CD14-positive monocyte (primary cell): ENCODE measurements at regions not wholly inside any gene's neighbourhood (a gene's known extent, or its start where the extent isn't known, plus 50 kb on each side); places are given as distances from the start of the nearest gene placed in this dataset.
A peak's percentile ranks its signal among the peaks of the same experiment; 100 is the strongest.

Source experiments
- DNase-seq, 3 donors: peaks; one replicate each; pipeline ENCODE4 v3.0.0-alpha.2; 2011 to 2022
- H2AFZ ChIP-seq: 2 replicates; pipeline ENCODE4 v1.6.0; 2012; ENCODE audit warnings: mild to moderate bottlenecking, low read depth, low read length, inconsistent platforms; ENCODE audit not compliant: insufficient read depth, poor library complexity, severe bottlenecking
- H3K27ac ChIP-seq, 2 donors: 1 replicate in 1 of 2; 2 replicates in 1 of 2; pipeline ENCODE4 v1.5.1; 2012 to 2013; ENCODE audit warnings: low read length in 2 of 2, control low read depth in 1 of 2, inconsistent platforms in 1 of 2, low read depth in 1 of 2, mild to moderate bottlenecking in 1 of 2
- H3K27me3 ChIP-seq, 2 donors: one replicate each; pipeline versions ENCODE4 v1.6.0 to v1.6.1; 2011 to 2013; ENCODE audit warnings: low read length in 2 of 2; ENCODE audit not compliant: control insufficient read depth in 2 of 2, insufficient read depth in 2 of 2
- H3K36me3 ChIP-seq, 2 donors: replicated peaks in 1 of 2; 1 replicate in 1 of 2; 2 replicates in 1 of 2; pipeline versions ENCODE4 v1.5.1 to v1.6.1; 2012 to 2013; ENCODE audit warnings: low read length in 2 of 2, control low read depth in 1 of 2, inconsistent platforms in 1 of 2, mild to moderate bottlenecking in 1 of 2; ENCODE audit not compliant: insufficient read depth in 2 of 2, control insufficient read depth in 1 of 2
- H3K4me1 ChIP-seq, 2 donors: 1 replicate in 1 of 2; 2 replicates in 1 of 2; pipeline versions ENCODE4 v1.5.1 to v1.6.1; 2012 to 2013; ENCODE audit warnings: low read length in 2 of 2, control low read depth in 1 of 2, inconsistent platforms in 1 of 2, mild to moderate bottlenecking in 1 of 2, moderate library complexity in 1 of 2; ENCODE audit not compliant: insufficient read depth in 2 of 2, control insufficient read depth in 1 of 2
- H3K4me2 ChIP-seq: replicated peaks from 2 replicates; pipeline ENCODE3; 2012; ENCODE audit warnings: low read length, moderate library complexity, mild to moderate bottlenecking; ENCODE audit not compliant: poor library complexity, severe bottlenecking; ENCODE audit errors: extremely low read depth
- H3K4me3 ChIP-seq, 3 experiments: fragments of 200-600 bp in 1 of 3; sonication (generic) in 1 of 3; replicated peaks in 1 of 3; 1 replicate in 2 of 3; 2 replicates in 1 of 3; pipeline ENCODE4 v1.5.1; 2011 to 2013; ENCODE audit warnings: low read length in 3 of 3, mild to moderate bottlenecking in 3 of 3, control low read depth in 2 of 3, low read depth in 2 of 3, inconsistent platforms in 1 of 3, moderate library complexity in 1 of 3
- H3K79me2 ChIP-seq: 2 replicates; pipeline ENCODE4 v1.6.0; 2012; ENCODE audit warnings: mild to moderate bottlenecking, control low read depth, inconsistent platforms, low read length, moderate library complexity; ENCODE audit not compliant: insufficient read depth
- H3K9ac ChIP-seq: 2 replicates; pipeline ENCODE4 v1.6.0; 2017; ENCODE audit warnings: low read length, mild to moderate bottlenecking; ENCODE audit not compliant: insufficient read depth, poor library complexity, severe bottlenecking
- H3K9me3 ChIP-seq, 2 donors: replicated peaks in 1 of 2; 1 replicate in 1 of 2; 2 replicates in 1 of 2; pipeline versions ENCODE4 v1.5.1 to v1.6.1; 2012 to 2013; ENCODE audit warnings: low read length in 2 of 2, control low read depth in 1 of 2; ENCODE audit not compliant: control insufficient read depth in 1 of 2, insufficient read depth in 1 of 2
- H4K20me1 ChIP-seq: 2 replicates; pipeline ENCODE4 v1.6.0; 2012; ENCODE audit warnings: mild to moderate bottlenecking, low read length, control low read depth, moderate library complexity; ENCODE audit not compliant: insufficient read depth
- H3K27ac Mint-ChIP-seq, 7 donors: one replicate each; pipeline ENCODE4 v1.8.0; 2020; ENCODE audit warnings: mild to moderate bottlenecking in 7 of 7, mixed read lengths in 7 of 7, moderate library complexity in 6 of 7, inconsistent platforms in 2 of 7
- H3K27me3 Mint-ChIP-seq, 3 donors: one replicate each; pipeline ENCODE4 v1.8.0; 2021 to 2022; ENCODE audit warnings: low read depth in 3 of 3, mild to moderate bottlenecking in 3 of 3, mixed read lengths in 3 of 3, moderate library complexity in 3 of 3, inconsistent platforms in 1 of 3
- H3K36me3 Mint-ChIP-seq, 2 donors: one replicate each; pipeline ENCODE4 v1.8.0; 2020; ENCODE audit warnings: mixed read lengths in 2 of 2, inconsistent platforms in 1 of 2, mild to moderate bottlenecking in 1 of 2
- H3K4me1 Mint-ChIP-seq: one replicate; pipeline ENCODE4 v1.8.0; 2020; ENCODE audit warnings: mild to moderate bottlenecking, mixed read lengths
- H3K4me3 Mint-ChIP-seq, 2 donors: one replicate each; pipeline ENCODE4 v1.8.0; 2020; ENCODE audit warnings: mild to moderate bottlenecking in 2 of 2, mixed read lengths in 2 of 2, moderate library complexity in 1 of 2
- H3K9me3 Mint-ChIP-seq, 7 donors: one replicate each; pipeline ENCODE4 v1.8.0; 2020 to 2022; ENCODE audit warnings: mixed read lengths in 7 of 7, mild to moderate bottlenecking in 6 of 7, moderate library complexity in 6 of 7, inconsistent platforms in 2 of 7
- WGBS: methylation state at CpG from one replicate; pipeline ENCODE4 v1.1.5; 2013; ENCODE audit warnings: missing lambda C conversion rate; ENCODE audit not compliant: insufficient coverage; 5-methylcytosine and 5-hydroxymethylcytosine counted together
- intact Hi-C, 2 donors: fragments of 100-400 bp; cut with micrococcal nuclease; formaldehyde crosslinking; loops; one replicate each; pipeline versions ENCODE4 v1.15.0 to v1.15.1; 2023
- TF ChIP-seq, protein P1 (sequence below): fragments of 200-600 bp; IDR thresholded peaks from one replicate; pipeline ENCODE4 v1.8.0; 2022; ENCODE audit warnings: antibody characterized with exemption, mild to moderate bottlenecking

- Histone ChIP-seq H4K20me1 (no peaks in the 10 kb centered on the region), H3K4me3 (no peak overlapping the region), H3K9ac (no peak overlapping the region), H3K4me1 (no peaks in the 10 kb centered on the region), H3K9me3 (no peaks in the 10 kb centered on the region), H2AFZ (no peak overlapping the region), H3K4me2 (no peak overlapping the region), H3K36me3 (no peaks in the 10 kb centered on the region), H3K27me3 (no peaks in the 10 kb centered on the region), H3K79me2 (no peaks in the 10 kb centered on the region), H3K27ac (no peak overlapping the region)
- Mint-ChIP-seq H3K4me1 (no peaks in the 10 kb centered on the region), H3K4me3 (no peak overlapping the region), H3K27me3 (peaks cover 0 to 3% (median 2%) of the 10 kb centered on the region in 3 donors), H3K27ac (no peak overlapping the region), H3K9me3 (peaks cover 0 to 4% (median 0%) of the 10 kb centered on the region in 7 donors), H3K36me3 (no peaks in the 10 kb centered on the region)
- no peak for DNase-seq
- intact Hi-C loops, result no loop called here
- WGBS, result 74% methylated on average over 11 of the region's 12 CpGs
- TF ChIP-seq, protein P1, sequence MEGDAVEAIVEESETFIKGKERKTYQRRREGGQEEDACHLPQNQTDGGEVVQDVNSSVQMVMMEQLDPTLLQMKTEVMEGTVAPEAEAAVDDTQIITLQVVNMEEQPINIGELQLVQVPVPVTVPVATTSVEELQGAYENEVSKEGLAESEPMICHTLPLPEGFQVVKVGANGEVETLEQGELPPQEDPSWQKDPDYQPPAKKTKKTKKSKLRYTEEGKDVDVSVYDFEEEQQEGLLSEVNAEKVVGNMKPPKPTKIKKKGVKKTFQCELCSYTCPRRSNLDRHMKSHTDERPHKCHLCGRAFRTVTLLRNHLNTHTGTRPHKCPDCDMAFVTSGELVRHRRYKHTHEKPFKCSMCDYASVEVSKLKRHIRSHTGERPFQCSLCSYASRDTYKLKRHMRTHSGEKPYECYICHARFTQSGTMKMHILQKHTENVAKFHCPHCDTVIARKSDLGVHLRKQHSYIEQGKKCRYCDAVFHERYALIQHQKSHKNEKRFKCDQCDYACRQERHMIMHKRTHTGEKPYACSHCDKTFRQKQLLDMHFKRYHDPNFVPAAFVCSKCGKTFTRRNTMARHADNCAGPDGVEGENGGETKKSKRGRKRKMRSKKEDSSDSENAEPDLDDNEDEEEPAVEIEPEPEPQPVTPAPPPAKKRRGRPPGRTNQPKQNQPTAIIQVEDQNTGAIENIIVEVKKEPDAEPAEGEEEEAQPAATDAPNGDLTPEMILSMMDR, result no peak
Measured at GRCh38 chr2:15770606-15771005, 169.7 kb upstream of the MYCN start.

DNA sequence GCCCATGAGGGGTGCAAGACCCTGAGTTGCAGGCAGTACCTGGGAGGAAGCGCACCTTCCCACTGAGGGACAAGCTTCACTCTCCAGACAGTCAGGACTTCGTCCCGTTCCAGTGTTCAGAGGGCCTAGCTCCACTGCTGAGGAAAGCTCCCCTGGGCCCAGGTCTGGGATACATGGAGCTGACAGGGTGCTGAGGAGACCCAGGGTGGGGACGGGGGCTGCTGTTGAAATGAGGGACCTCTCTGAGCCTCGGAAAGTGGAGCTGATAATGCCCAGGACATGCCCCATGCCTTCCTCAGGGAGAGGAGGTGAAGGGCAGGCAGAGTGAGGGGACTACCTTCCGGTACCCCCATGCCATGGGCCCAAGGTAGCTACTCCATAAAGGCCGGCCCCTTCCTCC, 169.2 kb upstream of the MYCN start:
- Histone ChIP-seq H3K4me1 (no peaks in the 10 kb centered on the region), H2AFZ (no peak overlapping the region), H3K27ac (no peak overlapping the region), H3K79me2 (no peaks in the 10 kb centered on the region), H3K9ac (no peak overlapping the region), H3K27me3 (no peaks in the 10 kb centered on the region), H3K4me3 (no peak overlapping the region), H3K4me2 (no peak overlapping the region), H4K20me1 (no peaks in the 10 kb centered on the region), H3K36me3 (no peaks in the 10 kb centered on the region), H3K9me3 (no peaks in the 10 kb centered on the region)
- 88% methylated on average over 5 of the region's 7 CpGs for WGBS
- Mint-ChIP-seq H3K4me1 (no peaks in the 10 kb centered on the region), H3K4me3 (no peak overlapping the region), H3K36me3 (no peaks in the 10 kb centered on the region), H3K27ac (peak overlapping the region in 2 of 7 donors; percentile 31 to 42), H3K9me3 (peaks cover 0 to 4% (median 0%) of the 10 kb centered on the region in 7 donors), H3K27me3 (peaks cover 0 to 3% (median 2%) of the 10 kb centered on the region in 3 donors)
- intact Hi-C loops, result no loop called here
- TF ChIP-seq, protein P1, result no peak
- DNase-seq, result no peak
